ENCODE measurements at regions not wholly inside any gene's neighbourhood (a gene's known extent, or its start where the extent isn't known, plus 50 kb on each side); places are given as distances from the start of the nearest gene placed in this dataset.

DNA sequence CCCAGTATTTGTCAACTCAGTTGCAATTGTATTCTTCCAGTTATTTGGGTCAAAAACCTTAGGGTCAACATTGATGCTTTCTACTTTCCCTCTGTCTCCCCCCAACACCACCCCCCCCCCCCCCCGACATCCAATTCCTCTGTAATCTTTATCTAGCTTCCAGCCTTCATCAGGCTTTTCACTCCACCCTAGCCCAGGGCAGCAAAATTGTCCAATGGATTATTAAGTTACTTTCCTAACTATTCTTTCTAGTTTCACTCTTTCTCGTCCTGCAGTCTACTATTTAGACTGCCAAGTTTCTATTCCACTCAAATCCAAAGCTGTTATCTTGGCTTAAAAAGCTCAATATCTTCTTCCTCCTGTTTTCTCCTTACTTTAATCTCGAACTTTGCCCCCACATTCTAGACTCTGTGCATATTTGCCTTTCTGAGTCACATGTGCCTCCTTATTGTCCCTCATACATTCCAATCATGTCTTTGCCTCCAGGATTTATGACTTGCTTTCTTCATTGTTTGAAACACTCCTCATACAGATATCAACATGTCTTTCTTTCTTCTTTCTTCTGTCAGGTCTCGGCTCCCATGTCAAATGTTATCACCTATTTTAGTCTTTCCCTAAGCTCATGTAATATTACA, 196.6 kb upstream of the TMEM196 start (continued):
- TF ChIP-seq, protein P1, sequence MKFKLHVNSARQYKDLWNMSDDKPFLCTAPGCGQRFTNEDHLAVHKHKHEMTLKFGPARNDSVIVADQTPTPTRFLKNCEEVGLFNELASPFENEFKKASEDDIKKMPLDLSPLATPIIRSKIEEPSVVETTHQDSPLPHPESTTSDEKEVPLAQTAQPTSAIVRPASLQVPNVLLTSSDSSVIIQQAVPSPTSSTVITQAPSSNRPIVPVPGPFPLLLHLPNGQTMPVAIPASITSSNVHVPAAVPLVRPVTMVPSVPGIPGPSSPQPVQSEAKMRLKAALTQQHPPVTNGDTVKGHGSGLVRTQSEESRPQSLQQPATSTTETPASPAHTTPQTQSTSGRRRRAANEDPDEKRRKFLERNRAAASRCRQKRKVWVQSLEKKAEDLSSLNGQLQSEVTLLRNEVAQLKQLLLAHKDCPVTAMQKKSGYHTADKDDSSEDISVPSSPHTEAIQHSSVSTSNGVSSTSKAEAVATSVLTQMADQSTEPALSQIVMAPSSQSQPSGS (IDR thresholded peaks at IDR 0.05; ENCODE audit: low read length): no peak
- no peak for TF ChIP-seq CHD1 (IDR thresholded peaks at IDR 0.05; ENCODE audit: low read depth, low read length)
- TF ChIP-seq HDAC6 (IDR thresholded peaks at IDR 0.05; ENCODE audit: low read depth, low read length): no peak
- TF ChIP-seq JUND (IDR thresholded peaks at IDR 0.05; ENCODE audit: low read length): no peak
- TF ChIP-seq CHD2 (IDR thresholded peaks at IDR 0.05; ENCODE audit: low read length): no peak
- TF ChIP-seq POLR2A (IDR thresholded peaks at IDR 0.05; ENCODE audit: control extremely low read depth in 1 of 2, low read depth in 2 of 2, low read length in 2 of 2): no peak
- no peak for TF ChIP-seq EGR1 (IDR thresholded peaks at IDR 0.05; ENCODE audit: borderline replicate concordance, low read depth, low read length)
- no peak for TF ChIP-seq CREB1 (IDR thresholded peaks at IDR 0.05)

Data from H1 (cell line).